Astrocyte of the cerebellum (primary cell): ENCODE measurements at regions not wholly inside any gene's neighbourhood (a gene's known extent, or its start where the extent isn't known, plus 50 kb on each side); places are given as distances from the start of the nearest gene placed in this dataset.

ENCODE experiments used
- DNase-seq: peaks from one replicate; pipeline ENCODE4 v3.0.0-alpha.2; 2011; ENCODE audit warnings: low read depth
- H3K4me3 ChIP-seq: 2 replicates; pipeline ENCODE4 v1.5.1; 2011; ENCODE audit warnings: mild to moderate bottlenecking, low read depth, low read length, moderate library complexity
- in situ Hi-C: cut with HindIII; loops from 2 replicates; pipeline ENCODE4 v1.10.0; 2017; ENCODE audit warnings: low sequenced_read_pairs
- TF ChIP-seq, protein P1 (sequence below): IDR thresholded peaks from 2 replicates; pipeline ENCODE4 v1.5.1; 2012; ENCODE audit warnings: low read length, low read depth, moderate library complexity, mild to moderate bottlenecking; ENCODE audit errors: missing control alignments

DNA sequence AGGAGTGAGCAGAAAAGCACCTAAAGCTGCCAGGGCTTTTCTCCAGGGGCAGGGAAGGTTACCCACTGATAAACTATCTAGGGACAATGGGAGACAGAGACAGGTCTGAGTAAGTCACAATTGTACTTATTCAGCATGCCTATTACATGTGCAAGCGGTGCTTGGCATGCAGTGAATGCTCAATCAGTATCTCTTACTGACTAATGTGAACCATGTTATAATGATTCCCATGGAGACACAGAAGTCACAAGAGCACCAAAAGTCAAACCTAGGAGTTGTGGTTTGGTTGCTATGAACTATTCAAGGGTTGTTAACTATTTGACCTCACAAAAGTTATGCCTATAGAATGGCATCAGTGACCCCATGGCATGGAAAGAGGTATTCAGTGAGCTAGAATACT lies 50.0 kb upstream of the RASGRP1 start:
- DNase-seq: no peak
- in situ Hi-C loops: no loop called here
- TF ChIP-seq, protein P1, sequence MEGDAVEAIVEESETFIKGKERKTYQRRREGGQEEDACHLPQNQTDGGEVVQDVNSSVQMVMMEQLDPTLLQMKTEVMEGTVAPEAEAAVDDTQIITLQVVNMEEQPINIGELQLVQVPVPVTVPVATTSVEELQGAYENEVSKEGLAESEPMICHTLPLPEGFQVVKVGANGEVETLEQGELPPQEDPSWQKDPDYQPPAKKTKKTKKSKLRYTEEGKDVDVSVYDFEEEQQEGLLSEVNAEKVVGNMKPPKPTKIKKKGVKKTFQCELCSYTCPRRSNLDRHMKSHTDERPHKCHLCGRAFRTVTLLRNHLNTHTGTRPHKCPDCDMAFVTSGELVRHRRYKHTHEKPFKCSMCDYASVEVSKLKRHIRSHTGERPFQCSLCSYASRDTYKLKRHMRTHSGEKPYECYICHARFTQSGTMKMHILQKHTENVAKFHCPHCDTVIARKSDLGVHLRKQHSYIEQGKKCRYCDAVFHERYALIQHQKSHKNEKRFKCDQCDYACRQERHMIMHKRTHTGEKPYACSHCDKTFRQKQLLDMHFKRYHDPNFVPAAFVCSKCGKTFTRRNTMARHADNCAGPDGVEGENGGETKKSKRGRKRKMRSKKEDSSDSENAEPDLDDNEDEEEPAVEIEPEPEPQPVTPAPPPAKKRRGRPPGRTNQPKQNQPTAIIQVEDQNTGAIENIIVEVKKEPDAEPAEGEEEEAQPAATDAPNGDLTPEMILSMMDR: no peak
- H3K4me3 ChIP-seq: no peak overlapping the region

DNA sequence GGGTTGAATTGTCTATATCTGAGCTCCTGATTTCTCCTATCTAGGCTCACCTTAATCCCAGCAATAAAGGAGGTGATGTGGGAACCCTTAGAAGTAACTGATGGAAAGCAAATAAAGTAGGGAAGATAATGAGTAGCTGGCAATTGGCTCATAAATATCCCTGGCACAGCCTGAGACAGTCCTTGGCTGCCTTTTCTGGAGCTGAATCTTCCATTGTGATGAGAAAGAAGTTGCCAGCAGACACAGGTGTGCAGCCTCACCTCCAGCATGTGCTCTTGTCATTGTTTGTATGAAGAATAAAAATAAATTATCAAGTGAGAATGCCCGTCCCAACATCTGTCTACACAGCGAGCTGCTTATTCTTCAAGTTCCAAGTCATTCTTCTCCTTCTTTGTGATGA lies 53.2 kb upstream of the RASGRP1 start:
- in situ Hi-C loops: no loop called here
- no peak overlapping the region for H3K4me3 ChIP-seq
- DNase-seq: no peak
- TF ChIP-seq, protein P1: no peak

DNA sequence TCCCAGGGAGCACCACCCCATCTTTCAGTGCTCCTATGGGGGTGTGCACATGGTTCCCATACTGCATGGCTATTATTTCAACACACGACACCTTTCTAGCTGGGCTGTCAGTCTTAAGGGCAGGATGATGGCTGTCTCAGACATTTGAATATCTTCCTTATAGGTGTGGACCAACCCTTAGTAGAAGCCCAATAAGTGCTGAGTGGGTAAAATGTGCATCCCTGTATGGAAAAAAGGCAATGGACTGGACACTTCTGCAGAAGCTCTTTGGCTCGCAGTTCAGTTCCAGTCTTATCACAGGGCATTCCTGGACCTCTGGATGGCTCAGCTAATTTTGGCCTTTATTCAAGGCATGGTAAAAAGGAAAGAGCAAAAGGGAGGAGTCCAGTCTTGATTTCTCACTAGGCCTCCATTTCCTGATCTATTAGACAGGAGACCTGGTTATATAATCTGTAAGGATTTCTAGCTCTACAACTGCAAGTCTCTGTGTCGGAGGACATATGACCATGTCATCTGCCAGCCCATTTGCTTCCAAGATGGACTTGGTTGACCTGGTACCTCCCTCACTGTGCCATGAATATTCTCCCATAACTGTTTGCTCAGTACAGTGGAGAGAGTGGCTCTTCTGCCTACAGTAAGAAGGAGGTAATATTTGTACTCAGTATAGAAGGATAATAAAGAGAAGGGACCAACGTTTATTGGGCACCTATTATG lies 53.8 kb upstream of the RASGRP1 start:
- in situ Hi-C loops: no loop called here
- no peak for DNase-seq
- no peak overlapping the region for H3K4me3 ChIP-seq
- TF ChIP-seq, protein P1: no peak

DNA sequence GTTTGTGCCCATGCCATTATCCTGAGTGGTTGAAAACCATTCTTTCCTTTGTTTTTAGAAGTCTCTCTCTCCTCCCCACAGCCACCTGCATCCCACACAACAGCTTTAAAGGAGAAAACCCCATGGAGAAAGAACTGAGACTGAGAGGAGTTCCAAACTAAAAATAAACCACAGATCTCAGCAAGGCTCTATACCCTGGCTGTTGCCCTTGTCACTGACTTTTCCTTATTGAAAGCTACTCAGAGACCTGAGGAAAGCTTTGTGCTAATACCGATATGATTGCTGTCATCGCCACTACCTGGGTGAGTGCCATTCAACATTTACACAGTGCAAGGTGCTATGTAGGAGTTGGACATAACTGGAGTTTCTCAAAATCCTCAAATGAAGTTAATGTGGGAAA lies 55.5 kb upstream of the RASGRP1 start:
- no peak for DNase-seq
- TF ChIP-seq, protein P1: no peak
- no peak overlapping the region for H3K4me3 ChIP-seq
- in situ Hi-C loops: no loop called here

DNA sequence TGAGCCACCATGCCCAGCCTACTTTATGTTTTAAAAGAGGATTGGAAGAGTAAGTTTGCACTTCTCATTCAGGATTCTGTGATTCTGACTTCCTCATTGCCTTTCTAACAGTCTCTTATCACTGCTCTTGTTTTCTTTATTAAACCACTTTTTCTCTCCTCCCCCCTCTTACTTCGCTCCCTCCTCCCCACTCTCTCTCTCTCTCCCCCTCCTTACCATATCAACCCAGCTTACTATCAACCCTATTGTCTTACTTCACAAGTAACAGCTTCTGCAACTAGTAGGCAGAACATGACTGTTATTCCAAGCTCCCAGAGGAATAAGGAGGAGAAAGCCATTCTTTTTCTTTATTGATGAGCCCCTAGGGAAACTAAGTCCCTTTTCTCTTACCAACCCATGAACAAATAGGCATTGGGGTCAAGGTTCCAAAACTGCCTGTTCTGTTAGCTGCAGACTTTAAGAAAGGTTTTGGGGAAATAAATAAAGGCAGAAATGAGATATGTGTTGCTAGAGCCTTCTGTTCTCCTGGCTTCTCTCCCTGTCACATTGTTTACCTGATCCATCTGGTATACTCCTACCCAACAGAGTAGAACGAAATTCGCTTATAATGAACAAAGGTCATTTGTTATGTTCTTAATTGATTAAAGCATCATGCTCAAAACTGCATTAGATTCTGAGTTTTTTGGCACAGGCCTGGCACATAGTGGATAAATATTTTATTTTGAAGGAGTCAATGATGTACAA lies 56.4 kb upstream of the RASGRP1 start:
- in situ Hi-C loops: no loop called here
- TF ChIP-seq, protein P1: no peak
- DNase-seq: no peak
- H3K4me3 ChIP-seq: no peak overlapping the region

DNA sequence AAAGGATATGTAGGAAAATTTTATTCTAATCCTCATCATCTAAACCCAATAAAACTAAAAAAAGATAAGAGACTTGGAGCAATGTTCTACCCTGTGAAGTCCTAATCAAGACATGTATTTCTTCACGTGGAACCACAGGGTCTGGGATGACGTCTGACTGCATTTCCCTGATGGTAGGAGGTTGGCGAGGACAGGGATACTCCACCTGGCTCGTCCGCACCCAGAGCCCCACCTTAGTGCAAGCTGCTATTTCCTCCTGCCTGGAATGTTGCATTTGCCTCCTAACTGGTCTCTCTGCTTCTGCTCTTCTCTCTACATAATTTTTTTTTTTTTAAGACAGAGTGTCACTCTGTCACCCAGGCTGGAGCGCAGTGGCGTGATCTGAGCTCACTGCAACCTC lies 57.7 kb upstream of the RASGRP1 start:
- in situ Hi-C loops: no loop called here
- DNase-seq: no peak
- TF ChIP-seq, protein P1: no peak
- H3K4me3 ChIP-seq: no peak overlapping the region
